ENCODE measurements at regions not wholly inside any gene's neighbourhood (a gene's known extent, or its start where the extent isn't known, plus 50 kb on each side); places are given as distances from the start of the nearest gene placed in this dataset.
"Not testable (repeated sequence)": the region's sequence is repeated elsewhere in the genome, so short reads cannot be mapped to it uniquely, and the experiment has no call there.

DNA sequence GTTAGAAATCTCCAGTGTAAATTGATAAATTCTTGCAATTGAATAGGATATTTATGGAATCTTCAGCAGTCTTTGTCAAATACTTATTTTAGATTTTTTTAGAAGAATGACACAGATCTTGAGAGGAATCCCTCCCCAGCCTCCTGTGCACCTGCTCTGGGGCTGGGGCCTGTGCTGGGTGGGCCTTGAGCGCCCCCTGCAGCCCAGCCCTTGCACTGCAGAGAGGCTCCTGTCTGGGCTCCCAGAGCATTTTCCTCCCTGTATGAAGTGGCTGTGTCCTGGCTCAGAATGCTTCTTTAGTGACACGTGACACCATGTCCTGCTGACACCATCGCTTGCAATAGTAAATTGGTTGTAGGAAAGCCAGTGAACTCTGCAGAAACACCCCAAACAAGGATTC, 98.7 kb downstream of the OR4M2 start:
- TF ChIP-seq, protein P1, sequence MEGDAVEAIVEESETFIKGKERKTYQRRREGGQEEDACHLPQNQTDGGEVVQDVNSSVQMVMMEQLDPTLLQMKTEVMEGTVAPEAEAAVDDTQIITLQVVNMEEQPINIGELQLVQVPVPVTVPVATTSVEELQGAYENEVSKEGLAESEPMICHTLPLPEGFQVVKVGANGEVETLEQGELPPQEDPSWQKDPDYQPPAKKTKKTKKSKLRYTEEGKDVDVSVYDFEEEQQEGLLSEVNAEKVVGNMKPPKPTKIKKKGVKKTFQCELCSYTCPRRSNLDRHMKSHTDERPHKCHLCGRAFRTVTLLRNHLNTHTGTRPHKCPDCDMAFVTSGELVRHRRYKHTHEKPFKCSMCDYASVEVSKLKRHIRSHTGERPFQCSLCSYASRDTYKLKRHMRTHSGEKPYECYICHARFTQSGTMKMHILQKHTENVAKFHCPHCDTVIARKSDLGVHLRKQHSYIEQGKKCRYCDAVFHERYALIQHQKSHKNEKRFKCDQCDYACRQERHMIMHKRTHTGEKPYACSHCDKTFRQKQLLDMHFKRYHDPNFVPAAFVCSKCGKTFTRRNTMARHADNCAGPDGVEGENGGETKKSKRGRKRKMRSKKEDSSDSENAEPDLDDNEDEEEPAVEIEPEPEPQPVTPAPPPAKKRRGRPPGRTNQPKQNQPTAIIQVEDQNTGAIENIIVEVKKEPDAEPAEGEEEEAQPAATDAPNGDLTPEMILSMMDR (IDR thresholded peaks at IDR 0.05; ENCODE audit: extremely low read depth in 1 of 2, insufficient read depth in 1 of 2, low read depth in 1 of 2, low read length in 2 of 2) = not testable (repeated sequence)
- not testable (repeated sequence) for TF ChIP-seq POLR2A (IDR thresholded peaks at IDR 0.05; ENCODE audit: low read depth, low read length); POLR2AphosphoS5 (IDR thresholded peaks at IDR 0.05; ENCODE audit: insufficient read depth, low read depth, low read length); MYC (IDR thresholded peaks at IDR 0.05; ENCODE audit: low read depth, low read length); EZH2 (IDR thresholded peaks at IDR 0.05; ENCODE audit: borderline replicate concordance, low read depth, low read length, severe bottlenecking); GATA2 (IDR thresholded peaks at IDR 0.05; ENCODE audit: insufficient read depth, insufficient read length, low read depth, low read length)
- TF ChIP-seq, protein P2, sequence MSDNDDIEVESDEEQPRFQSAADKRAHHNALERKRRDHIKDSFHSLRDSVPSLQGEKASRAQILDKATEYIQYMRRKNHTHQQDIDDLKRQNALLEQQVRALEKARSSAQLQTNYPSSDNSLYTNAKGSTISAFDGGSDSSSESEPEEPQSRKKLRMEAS (IDR thresholded peaks at IDR 0.05; ENCODE audit: insufficient read depth, insufficient read length) = not testable (repeated sequence)
